Gastroesophageal sphincter (tissue), 3 donors: ENCODE measurements at regions not wholly inside any gene's neighbourhood (a gene's known extent, or its start where the extent isn't known, plus 50 kb on each side); places are given as distances from the start of the nearest gene placed in this dataset.

Experiments
- POLR2A ChIP-seq, 2 donors: fragments of 450-650 bp; IDR thresholded peaks; one replicate each; pipeline ENCODE4 v1.6.1; 2017; ENCODE audit warnings: antibody characterized with exemption in 2 of 2, mild to moderate bottlenecking in 2 of 2, moderate library complexity in 1 of 2
- POLR2AphosphoS5 ChIP-seq: sonication (generic); formaldehyde crosslinking; IDR thresholded peaks from one replicate; pipeline ENCODE4 v1.6.1; 2017; ENCODE audit warnings: antibody characterized with exemption
- TF ChIP-seq, protein P1 (sequence below), 4 experiments: fragments of 200-600 bp in 2 of 4; fragments of 450-650 bp in 2 of 4; sonication (generic) in 1 of 4; IDR thresholded peaks; one replicate each; pipeline ENCODE4 v1.5.1; 2017 to 2019; ENCODE audit warnings: antibody characterized with exemption in 4 of 4, mild to moderate bottlenecking in 2 of 4, moderate library complexity in 2 of 4

DNA sequence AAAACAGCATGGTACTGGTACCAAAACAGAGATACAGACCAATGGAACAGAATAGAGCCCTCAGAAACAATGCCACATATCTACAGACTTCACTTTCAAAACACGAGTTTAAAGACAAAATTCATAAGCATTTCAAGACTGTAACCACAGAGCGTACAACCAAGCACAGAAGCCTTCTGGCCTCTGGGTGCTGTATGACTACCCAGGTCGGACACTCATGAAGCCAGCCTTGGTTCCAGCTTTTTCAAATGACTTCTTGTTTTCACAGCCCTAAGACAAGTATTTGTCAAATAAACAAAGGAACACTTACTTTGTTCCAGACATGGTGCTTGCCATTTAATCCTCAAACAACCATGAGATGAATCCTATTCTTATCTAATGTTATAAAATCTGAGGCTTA is 536.1 kb upstream of the NR3C2 start:
- TF ChIP-seq, protein P1, sequence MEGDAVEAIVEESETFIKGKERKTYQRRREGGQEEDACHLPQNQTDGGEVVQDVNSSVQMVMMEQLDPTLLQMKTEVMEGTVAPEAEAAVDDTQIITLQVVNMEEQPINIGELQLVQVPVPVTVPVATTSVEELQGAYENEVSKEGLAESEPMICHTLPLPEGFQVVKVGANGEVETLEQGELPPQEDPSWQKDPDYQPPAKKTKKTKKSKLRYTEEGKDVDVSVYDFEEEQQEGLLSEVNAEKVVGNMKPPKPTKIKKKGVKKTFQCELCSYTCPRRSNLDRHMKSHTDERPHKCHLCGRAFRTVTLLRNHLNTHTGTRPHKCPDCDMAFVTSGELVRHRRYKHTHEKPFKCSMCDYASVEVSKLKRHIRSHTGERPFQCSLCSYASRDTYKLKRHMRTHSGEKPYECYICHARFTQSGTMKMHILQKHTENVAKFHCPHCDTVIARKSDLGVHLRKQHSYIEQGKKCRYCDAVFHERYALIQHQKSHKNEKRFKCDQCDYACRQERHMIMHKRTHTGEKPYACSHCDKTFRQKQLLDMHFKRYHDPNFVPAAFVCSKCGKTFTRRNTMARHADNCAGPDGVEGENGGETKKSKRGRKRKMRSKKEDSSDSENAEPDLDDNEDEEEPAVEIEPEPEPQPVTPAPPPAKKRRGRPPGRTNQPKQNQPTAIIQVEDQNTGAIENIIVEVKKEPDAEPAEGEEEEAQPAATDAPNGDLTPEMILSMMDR (IDR thresholded peaks at IDR 0.05), result no peak
- TF ChIP-seq POLR2A (IDR thresholded peaks at IDR 0.05) (no peak), POLR2AphosphoS5 (no peak)
